D341Med (cell line): ENCODE measurements at regions not wholly inside any gene's neighbourhood (a gene's known extent, or its start where the extent isn't known, plus 50 kb on each side); places are given as distances from the start of the nearest gene placed in this dataset.

ENCODE experiments used
- DNase-seq: peaks from one replicate; pipeline ENCODE4 v3.0.0; 2012; ENCODE audit warnings: low spot score

- DNase-seq: no peak
Measured at GRCh38 chr3:13224967-13225366, 151.7 kb upstream of the IQSEC1 start.

DNA sequence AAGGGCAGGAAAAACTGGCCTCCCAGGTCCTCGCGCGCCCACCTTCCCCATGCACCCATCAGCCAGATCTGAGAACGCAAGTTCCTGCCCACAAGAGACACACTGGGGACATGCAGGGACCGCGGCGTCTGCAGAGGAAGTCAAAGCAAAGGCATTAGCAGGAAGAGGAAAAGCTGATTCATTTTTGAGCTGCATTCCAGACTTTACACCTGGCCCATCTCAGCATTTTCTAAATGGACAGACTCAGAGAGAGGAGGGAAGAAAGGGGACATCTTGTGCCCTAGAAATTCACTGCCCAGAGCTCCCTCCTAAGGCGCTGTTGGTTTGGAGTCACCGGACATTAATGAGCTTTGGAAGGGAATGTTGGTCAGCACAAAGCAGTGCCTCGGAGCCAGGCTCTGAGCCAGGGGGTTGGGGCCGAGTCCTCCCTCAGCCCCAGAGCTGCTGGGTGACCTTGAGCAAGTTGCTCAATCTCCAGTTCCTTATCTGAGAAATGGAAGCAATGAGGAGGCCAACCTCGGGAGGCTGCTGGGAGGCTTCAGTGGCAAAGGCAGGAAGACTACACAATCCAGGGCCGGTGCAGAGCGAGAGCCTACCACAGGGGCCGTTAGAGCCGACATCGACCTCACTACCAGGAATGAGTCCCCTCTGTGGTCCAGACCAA, 150.5 kb upstream of the IQSEC1 start:
- DNase-seq: no peak

DNA sequence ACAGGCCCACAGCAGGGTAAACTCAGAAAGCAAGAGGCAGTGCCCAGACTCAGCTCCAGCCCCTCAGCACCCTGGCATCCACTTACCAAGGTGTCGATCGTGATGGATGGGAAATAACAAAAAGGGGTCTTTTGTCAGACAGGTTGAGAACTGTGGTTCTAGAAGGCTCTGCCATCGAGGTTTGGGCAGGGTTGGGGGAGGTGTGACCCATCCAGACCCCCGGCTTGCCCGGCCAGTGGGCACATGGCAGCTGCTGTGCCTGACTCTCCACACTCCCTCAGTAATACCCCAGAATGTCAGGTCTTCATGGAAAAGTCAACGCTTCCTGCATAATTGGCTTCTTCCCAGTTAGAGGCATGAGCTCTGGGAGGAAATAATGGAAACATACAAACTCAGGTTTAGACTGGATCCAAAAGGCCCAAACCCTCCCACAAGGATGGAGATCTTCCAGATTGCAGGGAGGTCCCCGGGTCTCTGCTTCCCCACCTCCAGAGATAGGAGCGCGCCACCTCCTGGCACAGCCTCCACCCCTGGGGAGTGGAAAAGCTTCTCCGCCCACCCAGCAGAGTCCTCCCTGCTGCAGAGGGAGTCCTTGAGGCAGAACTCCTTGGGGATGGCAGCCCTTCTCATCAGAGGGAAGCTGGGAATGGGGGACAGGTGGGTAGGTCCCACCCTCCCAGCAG, 149.8 kb upstream of the IQSEC1 start:
- DNase-seq: no peak

DNA sequence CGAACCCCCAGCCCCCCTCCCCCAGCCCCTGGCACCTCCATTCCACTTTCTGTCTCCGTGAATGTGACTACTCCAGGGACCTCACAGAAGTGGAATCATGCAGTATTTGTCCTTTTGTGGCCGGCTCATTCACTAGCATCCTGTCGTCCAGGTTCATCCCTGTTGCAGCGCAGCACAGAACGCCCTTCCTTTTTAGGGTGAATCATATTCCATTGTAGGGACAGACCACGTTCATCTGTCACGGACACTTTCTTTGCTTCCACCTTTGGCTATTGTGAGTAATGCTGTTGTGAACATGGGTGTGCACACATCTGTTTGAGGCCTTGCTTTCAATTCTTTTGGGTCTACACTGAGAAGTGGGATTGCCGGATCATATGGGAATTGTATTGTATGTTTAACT, 148.9 kb upstream of the IQSEC1 start:
- DNase-seq: no peak

DNA sequence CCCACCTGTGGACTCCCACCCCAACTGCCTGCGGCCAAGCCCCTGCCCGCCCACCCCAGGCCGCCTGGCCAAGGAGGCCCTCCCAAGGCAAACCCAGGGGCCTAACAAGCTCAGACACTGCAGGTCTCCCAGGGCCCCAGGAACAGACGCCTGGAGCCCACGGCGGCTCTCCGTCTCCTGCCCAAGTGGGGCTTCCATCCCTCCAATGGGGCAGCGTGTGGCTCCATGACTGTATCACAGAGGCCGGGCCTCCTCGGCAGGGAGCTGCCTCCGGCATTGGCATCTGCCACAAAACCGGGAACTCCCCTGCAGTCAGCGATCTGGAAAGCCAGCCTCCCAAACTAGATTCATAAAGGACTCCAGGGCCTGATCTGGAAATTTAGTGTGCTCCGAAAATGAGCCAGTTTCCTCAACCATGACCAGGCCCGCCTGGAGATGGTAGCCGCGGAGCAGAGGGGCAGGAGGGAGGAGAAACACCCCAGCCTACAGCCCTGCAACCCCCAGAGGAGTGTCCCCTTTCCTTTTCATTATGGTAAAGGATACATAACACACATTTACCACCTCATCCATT, 148.3 kb upstream of the IQSEC1 start:
- DNase-seq: no peak

GRCh38 chr3:13220991-13221390, 147.8 kb upstream of the IQSEC1 start:
- DNase-seq: no peak

DNA sequence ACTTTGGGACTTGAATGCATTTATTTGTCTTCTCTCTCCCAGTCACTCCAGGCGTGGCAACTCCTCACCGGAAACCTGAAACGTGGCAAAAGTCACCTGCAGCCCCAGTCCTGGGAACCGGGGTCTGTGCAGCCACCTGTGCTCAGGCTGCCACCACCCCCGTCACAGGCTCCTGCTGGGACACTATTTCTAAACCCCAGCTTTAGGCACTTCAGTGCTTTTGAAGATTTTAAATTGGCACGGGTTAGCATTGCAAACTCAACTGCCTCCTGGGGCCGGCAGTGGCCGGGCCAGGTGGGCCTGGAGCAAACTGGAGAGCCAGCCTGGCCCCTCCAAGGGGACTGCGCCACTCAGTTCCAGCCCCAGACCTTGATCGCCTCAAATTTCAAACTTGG, 146.7 kb upstream of the IQSEC1 start:
- no peak for DNase-seq

DNA sequence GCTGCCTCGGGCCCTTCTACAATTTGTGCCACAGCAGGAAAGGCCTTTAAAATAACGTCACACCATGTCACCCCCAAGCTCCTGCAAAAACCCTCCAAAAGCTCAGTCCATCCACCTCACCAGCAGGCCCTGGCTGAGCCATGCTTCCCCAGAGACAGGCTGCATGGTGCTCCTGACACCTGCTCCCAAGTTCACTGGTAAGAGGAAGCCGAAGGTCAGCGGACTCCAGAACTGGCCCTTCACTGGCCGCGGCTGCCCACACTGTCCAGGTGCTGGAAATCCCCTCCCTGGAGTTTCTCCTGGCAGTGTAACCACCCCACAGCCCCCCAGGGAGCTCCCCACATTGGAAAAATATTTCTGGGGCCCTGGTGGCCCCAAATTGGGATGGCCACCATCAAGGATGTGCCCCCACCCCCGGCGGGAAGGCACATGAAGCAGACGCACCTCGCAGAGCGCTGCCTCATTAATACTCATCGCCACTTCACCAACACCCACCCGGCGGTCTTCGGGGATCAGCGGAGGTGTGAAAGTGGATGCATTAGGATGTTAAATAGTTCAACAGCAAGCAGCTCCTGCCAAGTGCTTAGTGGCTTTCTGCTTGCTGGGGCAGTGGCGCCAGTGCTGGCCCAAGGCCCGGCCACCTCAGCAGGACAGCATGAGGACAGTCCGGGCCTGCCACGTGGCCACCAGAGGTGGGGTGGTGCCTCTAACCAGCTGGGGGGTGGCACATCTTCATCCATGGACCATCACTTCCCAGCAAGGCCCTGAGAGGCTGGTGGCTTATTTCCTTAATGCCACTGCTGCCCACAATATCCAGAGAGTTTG, 146.1 kb upstream of the IQSEC1 start:
- no peak for DNase-seq

GRCh38 chr3:13218541-13218908, 145.3 kb upstream of the IQSEC1 start:
- no peak for DNase-seq

DNA sequence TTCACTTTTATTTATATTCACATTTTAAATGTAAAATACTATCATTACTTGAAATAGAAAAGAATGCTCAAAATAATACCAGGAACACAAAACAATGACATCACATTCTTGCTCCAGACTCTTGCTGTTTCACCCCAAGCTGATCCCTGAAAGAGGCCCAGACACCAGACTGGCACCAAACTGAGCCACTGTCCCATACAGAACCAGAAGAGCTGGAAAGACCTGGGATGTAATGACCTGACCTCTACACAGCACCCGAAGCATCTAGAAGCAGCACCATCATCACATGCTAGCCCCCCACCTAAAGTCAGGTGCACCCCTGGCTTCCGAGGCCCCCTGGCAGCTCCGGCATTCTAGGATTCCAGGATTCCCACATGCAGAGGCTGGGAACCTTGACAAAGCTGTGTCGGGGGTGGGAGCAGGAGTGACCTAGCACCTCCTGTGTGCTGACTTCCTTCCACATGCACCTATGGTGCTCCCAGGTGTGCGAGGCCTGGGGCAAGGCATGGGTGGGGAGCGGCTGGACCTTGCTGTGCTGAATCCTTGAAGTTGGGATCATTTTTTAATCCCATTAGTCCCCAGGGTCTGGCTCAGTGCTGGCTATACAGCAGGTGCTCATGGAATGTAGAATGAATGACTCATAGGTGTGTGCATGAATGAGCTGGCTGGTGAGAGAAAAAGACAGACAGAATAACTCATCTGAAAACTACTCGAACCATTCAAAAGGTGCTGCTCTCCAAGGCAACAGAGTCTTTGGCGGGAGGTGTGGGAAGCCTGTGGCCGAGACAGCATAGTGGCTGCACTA, 144.7 kb upstream of the IQSEC1 start:
- DNase-seq: no peak

- DNase-seq: no peak
Measured at GRCh38 chr3:13217253-13217652, 144.0 kb upstream of the IQSEC1 start.

DNA sequence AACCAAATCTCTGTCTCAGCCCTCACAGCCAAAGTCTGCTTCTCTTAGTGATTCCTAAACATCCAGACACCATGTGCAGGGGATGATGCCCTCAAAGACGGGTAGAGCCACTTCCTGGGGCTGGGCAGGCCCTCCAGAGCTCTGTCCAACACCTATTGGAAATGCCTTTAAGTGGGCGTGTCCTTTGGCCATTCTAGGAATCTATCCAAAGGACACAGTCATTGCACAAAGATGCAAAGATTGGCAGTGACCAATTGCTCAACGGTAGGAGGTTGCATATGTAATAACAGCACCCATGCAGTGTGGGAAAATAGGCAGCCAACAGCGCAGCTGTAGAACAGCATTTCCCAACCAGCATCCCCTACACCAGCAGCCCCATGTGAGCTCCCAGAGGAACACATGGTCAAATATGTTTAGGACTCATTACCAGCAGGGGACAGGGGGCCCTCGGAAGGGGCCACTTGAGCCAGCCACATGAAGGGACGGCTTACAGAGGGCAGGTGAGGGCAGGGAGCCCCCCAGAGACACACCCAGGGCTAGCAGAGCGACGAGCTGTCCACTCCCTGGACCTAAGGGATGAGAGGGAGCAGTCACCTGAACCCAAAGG, 142.8 kb upstream of the IQSEC1 start:
- no peak for DNase-seq

GRCh38 chr3:13214847-13215472, 141.7 kb upstream of the IQSEC1 start:
- DNase-seq: no peak

DNA sequence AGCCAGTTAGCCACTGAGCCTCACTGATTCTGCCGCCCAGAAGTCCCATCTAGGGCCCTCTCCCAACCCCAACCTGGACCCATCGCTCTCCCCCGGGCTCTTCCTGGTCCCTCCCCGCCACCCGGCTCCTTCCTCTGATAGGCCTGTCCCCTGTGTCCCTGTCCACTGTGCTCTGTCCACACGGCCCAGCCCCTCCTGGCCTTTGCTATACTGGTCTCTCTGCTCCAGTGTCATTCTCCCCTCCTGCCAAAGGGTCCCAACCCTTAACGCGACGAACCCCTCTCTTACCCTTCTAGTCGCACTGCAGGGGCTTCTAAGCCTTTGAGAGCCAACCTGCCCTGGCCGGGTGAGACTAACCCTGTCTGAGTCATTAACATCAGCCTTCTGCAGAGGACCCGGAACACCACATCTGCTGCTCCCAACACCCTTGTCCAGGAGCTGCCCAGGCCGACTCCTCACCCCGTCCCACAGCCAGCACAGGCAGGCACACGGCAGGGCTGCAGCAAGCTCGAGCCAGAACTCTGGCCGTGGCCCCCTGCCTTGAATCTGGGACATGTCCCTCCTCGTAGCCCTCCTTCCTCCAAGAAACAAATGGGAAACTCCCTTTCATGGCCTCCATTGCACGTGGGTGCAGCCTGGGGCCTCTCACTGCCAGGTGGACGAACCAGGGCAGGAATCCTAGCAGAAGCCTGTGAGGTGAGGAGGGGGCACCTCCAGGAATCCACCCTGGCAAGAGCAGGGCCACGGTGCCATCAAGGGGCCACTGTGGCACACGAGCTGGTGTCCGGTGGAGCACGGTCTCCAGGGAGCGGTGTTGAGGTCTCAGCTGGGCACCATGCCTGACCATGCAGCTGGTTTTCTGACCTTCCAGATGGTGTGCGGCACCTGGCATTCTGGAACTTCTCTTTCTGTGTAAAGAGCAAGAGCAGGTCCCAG, 140.9 kb upstream of the IQSEC1 start:
- DNase-seq: peak; percentile 26

- no peak for DNase-seq
Measured at GRCh38 chr3:13213490-13213889, 140.3 kb upstream of the IQSEC1 start.

DNA sequence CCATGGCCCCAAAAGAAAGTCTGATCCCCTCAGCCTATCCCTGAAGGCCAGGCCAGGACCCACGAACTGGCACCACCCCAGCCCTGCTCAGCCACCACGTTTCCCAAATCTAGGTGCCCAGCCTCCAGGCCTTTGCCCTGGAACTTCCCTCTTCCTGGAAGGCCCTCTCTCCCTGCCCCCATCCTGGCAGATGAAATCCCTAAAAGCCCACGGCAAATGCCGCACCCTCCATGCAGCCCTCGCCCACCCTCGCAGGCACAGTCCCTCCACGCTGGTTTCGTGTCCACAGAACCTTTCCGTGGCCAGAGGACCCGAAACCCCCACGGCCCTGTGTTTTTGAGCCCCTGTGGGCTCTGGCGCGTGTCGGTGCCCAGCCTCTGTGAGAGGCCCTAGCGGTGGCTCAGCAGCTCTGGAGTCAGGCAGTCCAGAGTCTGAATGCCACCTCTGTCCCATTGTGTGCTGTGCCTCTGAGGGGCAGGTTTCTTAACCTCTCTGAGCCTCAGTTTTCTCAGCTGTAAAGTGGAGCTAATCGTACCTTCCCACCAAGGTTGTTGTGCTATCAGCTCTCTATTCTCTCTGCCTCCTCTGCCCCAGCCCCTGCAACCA, 138.5 kb upstream of the IQSEC1 start:
- DNase-seq: no peak

GRCh38 chr3:13210221-13210975, 137.2 kb upstream of the IQSEC1 start:
- DNase-seq: peak; percentile 66

DNA sequence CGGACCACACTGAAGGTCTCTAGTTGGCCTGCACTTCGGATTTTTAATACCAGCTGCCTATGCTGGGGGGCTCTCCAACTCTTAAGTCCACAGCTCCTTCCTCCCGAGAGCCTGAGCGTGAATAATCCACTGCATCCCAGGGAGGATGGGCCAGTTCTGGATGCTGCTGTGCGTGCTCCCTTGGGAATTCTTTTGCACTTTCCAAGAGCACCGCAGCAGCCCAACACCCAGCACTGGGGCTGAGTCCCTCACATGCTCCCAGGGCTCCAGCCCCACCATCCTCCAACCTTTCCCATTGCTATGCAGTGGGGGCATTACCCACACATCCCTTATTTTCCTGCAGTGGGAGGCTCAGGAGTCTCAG, 136.4 kb upstream of the IQSEC1 start:
- DNase-seq: no peak
